ENCODE measurements at regions not wholly inside any gene's neighbourhood (a gene's known extent, or its start where the extent isn't known, plus 50 kb on each side); places are given as distances from the start of the nearest gene placed in this dataset.
A peak's percentile ranks its signal among the peaks of the same experiment; 100 is the strongest.

DNA sequence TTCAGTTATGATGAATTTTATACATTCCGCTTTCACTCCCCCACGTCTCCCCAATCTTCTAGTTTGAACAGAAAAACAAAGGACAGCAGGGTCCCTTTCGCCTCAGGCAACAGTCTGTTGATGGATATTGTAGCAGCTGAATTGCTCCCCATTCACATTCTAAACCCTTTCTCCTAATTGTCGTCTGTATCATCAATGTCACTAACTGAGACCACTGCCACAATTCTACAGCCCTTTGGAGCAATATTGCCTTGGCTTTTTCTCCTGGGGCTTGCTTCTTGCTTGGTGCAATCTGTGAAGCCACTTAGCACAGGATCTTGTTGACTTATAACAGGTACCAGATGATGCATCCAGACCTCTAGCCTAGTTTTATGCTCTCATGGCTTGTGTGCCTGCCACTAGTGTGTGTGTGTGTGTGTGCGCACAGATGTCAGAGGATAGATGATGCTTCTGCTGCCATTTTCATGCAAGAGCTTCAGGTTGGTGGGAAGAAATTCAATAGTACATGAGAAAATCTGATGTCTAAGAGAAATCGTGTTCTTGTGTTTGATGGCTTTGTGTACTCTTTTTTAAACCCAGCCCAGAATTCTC is 195.2 kb upstream of the ISL1 start:
- H3T11ph ChIP-seq (ENCODE audit: low read length), result no peak overlapping the region
- H3K27me3 Mint-ChIP-seq (ENCODE audit: low read depth), result no peaks in the 10 kb centered on the region
- H3K4me1 ChIP-seq (ENCODE audit: insufficient read depth, low read length), result peaks cover 5% of the 10 kb centered on the region; the same call in 1 of the 2 replicates
- H3K79me1 ChIP-seq (ENCODE audit: insufficient read depth, low read depth, low read length, poor library complexity, severe bottlenecking), result no peaks in the 10 kb centered on the region
- no peak overlapping the region for H4K5ac ChIP-seq (ENCODE audit: insufficient read length, low read depth, low read length)
- WGBS (ENCODE audit: extremely low coverage, insufficient read length, low lambda C conversion rate), result no CpG with 5 or more reads among the region's 6 CpGs
- H4K20me1 ChIP-seq (ENCODE audit: control insufficient read depth, insufficient read depth, insufficient read length), result no peaks in the 10 kb centered on the region
- no peak overlapping the region for H3K14ac ChIP-seq (ENCODE audit: insufficient read depth, low read length)
- no peak overlapping the region for H3K4me2 ChIP-seq (ENCODE audit: insufficient read depth, insufficient read length, low read length)
- no peaks in the 10 kb centered on the region for H3K36me3 Mint-ChIP-seq (ENCODE audit: insufficient read depth in 1 of 3, low read depth in 3 of 3)
- no peak overlapping the region for H3K18ac ChIP-seq (ENCODE audit: insufficient read length, low read depth, low read length)
- H2BK5ac ChIP-seq (ENCODE audit: insufficient read length, low read length), result no peak overlapping the region
- no peak overlapping the region for H2BK120ac ChIP-seq (ENCODE audit: low read depth, low read length, poor library complexity, severe bottlenecking)
- no peak overlapping the region for H2AFZ ChIP-seq (ENCODE audit: low read length)
- no peaks in the 10 kb centered on the region for H3K79me2 ChIP-seq (ENCODE audit: insufficient read depth, low read length)
- H3K27ac Mint-ChIP-seq, result peak overlapping the region in 2 of 3 experiments; percentile 14 to 31; a peak in 2 of 7 replicates
- H3K27ac ChIP-seq (ENCODE audit: insufficient read length, low read depth, low read length), result no peak overlapping the region
- no peak overlapping the region for H3K4me3 Mint-ChIP-seq
- no peaks in the 10 kb centered on the region for H3K23me2 ChIP-seq (ENCODE audit: insufficient read length, low read depth, low read length, poor library complexity, severe bottlenecking)
- H4K91ac ChIP-seq (ENCODE audit: insufficient read length, low read depth, low read length), result no peak overlapping the region
- no peak overlapping the region for H3K56ac ChIP-seq (ENCODE audit: insufficient read length, low read depth, low read length)
- no peak overlapping the region for H2BK20ac ChIP-seq (ENCODE audit: low read depth, low read length, poor library complexity, severe bottlenecking)
- no peaks in the 10 kb centered on the region for H3K9me3 ChIP-seq (ENCODE audit: control insufficient read depth, low read depth, low read length)
- TF ChIP-seq, protein P1, sequence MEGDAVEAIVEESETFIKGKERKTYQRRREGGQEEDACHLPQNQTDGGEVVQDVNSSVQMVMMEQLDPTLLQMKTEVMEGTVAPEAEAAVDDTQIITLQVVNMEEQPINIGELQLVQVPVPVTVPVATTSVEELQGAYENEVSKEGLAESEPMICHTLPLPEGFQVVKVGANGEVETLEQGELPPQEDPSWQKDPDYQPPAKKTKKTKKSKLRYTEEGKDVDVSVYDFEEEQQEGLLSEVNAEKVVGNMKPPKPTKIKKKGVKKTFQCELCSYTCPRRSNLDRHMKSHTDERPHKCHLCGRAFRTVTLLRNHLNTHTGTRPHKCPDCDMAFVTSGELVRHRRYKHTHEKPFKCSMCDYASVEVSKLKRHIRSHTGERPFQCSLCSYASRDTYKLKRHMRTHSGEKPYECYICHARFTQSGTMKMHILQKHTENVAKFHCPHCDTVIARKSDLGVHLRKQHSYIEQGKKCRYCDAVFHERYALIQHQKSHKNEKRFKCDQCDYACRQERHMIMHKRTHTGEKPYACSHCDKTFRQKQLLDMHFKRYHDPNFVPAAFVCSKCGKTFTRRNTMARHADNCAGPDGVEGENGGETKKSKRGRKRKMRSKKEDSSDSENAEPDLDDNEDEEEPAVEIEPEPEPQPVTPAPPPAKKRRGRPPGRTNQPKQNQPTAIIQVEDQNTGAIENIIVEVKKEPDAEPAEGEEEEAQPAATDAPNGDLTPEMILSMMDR (conservative IDR thresholded peaks at IDR 0.05), result no peak
- peak; percentile 33 for DNase-seq
- no peak overlapping the region for H4K8ac ChIP-seq (replicated peaks; ENCODE audit: insufficient read length, low read depth, low read length)
- H3K9me3 Mint-ChIP-seq, result no peaks in the 10 kb centered on the region; a peak in 1 of 5 replicates
- no peaks in the 10 kb centered on the region for H3K27me3 ChIP-seq (ENCODE audit: insufficient read depth, low read length)
- no peak overlapping the region for H2BK12ac ChIP-seq (ENCODE audit: insufficient read length, low read depth, low read length)
- no peak overlapping the region for H3K4ac ChIP-seq (ENCODE audit: low read depth, low read length)
- no peak overlapping the region for H3K9ac ChIP-seq (ENCODE audit: extremely low read depth, insufficient read length, low read length)
- H3K23ac ChIP-seq (ENCODE audit: insufficient read length, low read depth, low read length), result no peak overlapping the region
- no peak overlapping the region for H2AK5ac ChIP-seq (ENCODE audit: insufficient read length, low read length)
- H3K4me1 Mint-ChIP-seq, result peaks cover 16 to 18% of the 10 kb centered on the region in 2 experiments
- no peak overlapping the region for H2BK15ac ChIP-seq (ENCODE audit: low read depth, low read length)
